Lung (tissue), 11 donors: ENCODE measurements at regions not wholly inside any gene's neighbourhood (a gene's known extent, or its start where the extent isn't known, plus 50 kb on each side); places are given as distances from the start of the nearest gene placed in this dataset.

Experiments used
- ATAC-seq: fragments of 200-7000 bp; cut with Tn5 transposase; one replicate; pipeline ENCODE4 v1.9.1; 2020; ENCODE audit warnings: moderate number of reproducible peaks; ENCODE audit not compliant: insufficient read depth, low FRiP score
- DNase-seq, 3 donors: peaks; one replicate each; pipeline ENCODE4 v3.0.0-alpha.2; 2013 to 2017
- H3K27ac ChIP-seq, 2 donors: one replicate each; pipeline ENCODE4 v1.5.1; 2013; ENCODE audit warnings: mild to moderate bottlenecking in 2 of 2, moderate library complexity in 2 of 2, control low read depth in 1 of 2, inconsistent platforms in 1 of 2, low read depth in 1 of 2, low read length in 1 of 2
- H3K27me3 ChIP-seq, 3 donors: one replicate each; pipeline ENCODE4 v1.5.1; 2013; ENCODE audit warnings: low read length in 2 of 3; ENCODE audit not compliant: control insufficient read depth in 3 of 3, insufficient read depth in 3 of 3
- H3K36me3 ChIP-seq, 4 donors: one replicate each; pipeline ENCODE4 v1.5.1; 2013; ENCODE audit warnings: low read length in 4 of 4, mild to moderate bottlenecking in 1 of 4, moderate library complexity in 1 of 4; ENCODE audit not compliant: control insufficient read depth in 4 of 4, insufficient read depth in 4 of 4
- H3K4me1 ChIP-seq, 5 donors: one replicate each; pipeline ENCODE4 v1.5.1; 2013; ENCODE audit warnings: low read length in 5 of 5, mild to moderate bottlenecking in 2 of 5, moderate library complexity in 1 of 5; ENCODE audit not compliant: control insufficient read depth in 5 of 5, insufficient read depth in 5 of 5
- H3K4me3 ChIP-seq: one replicate; pipeline ENCODE4 v1.5.1; 2013; ENCODE audit warnings: mild to moderate bottlenecking, control low read depth, moderate library complexity
- H3K9ac ChIP-seq, 2 donors: one replicate each; pipeline ENCODE4 v1.5.1; 2013; ENCODE audit warnings: low read length in 2 of 2, control low read depth in 1 of 2; ENCODE audit not compliant: insufficient read depth in 1 of 2
- H3K9me3 ChIP-seq, 4 donors: one replicate each; pipeline ENCODE4 v1.5.1; 2013; ENCODE audit warnings: low read length in 3 of 4, mild to moderate bottlenecking in 1 of 4, moderate library complexity in 1 of 4; ENCODE audit not compliant: control insufficient read depth in 4 of 4, insufficient read depth in 3 of 4
- WGBS, 2 donors: extraction: QIAGEN DNeasy Blood & Tissue Kit; methylation state at CpG; one replicate each; pipeline ENCODE4 v1.1.7; 2013; 5-methylcytosine and 5-hydroxymethylcytosine counted together
- TF ChIP-seq, protein P1 (sequence below): IDR thresholded peaks from 2 replicates; pipeline ENCODE4 v1.5.1; 2012; ENCODE audit warnings: mild to moderate bottlenecking; ENCODE audit errors: control extremely low read depth, extremely low read depth
- donor health status: control.
- donor health status: control.
- donor health status: Bipolar disorder and iron deficiency.
- donor health status: healthy.
- donor health status: DM: yes; HTN: yes; CAD: no.

GRCh38 chr5:30937070-30937469 lies 256.4 kb upstream of the CDH6 start:
- peaks cover 0 to 7% (median 0%) of the 10 kb centered on the region in 5 donors for H3K4me1 ChIP-seq
- WGBS, 2 donors, result 29 to 30% methylated on average over 4 of the region's 4 CpGs
- no peak overlapping the region for H3K9ac ChIP-seq
- no peaks in the 10 kb centered on the region for H3K36me3 ChIP-seq
- no peak for DNase-seq
- H3K4me3 ChIP-seq, result no peak overlapping the region
- no peak overlapping the region for H3K27ac ChIP-seq
- no peaks in the 10 kb centered on the region for H3K27me3 ChIP-seq
- no peak for ATAC-seq
- no peaks in the 10 kb centered on the region for H3K9me3 ChIP-seq
- TF ChIP-seq, protein P1, sequence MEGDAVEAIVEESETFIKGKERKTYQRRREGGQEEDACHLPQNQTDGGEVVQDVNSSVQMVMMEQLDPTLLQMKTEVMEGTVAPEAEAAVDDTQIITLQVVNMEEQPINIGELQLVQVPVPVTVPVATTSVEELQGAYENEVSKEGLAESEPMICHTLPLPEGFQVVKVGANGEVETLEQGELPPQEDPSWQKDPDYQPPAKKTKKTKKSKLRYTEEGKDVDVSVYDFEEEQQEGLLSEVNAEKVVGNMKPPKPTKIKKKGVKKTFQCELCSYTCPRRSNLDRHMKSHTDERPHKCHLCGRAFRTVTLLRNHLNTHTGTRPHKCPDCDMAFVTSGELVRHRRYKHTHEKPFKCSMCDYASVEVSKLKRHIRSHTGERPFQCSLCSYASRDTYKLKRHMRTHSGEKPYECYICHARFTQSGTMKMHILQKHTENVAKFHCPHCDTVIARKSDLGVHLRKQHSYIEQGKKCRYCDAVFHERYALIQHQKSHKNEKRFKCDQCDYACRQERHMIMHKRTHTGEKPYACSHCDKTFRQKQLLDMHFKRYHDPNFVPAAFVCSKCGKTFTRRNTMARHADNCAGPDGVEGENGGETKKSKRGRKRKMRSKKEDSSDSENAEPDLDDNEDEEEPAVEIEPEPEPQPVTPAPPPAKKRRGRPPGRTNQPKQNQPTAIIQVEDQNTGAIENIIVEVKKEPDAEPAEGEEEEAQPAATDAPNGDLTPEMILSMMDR, result no peak

DNA sequence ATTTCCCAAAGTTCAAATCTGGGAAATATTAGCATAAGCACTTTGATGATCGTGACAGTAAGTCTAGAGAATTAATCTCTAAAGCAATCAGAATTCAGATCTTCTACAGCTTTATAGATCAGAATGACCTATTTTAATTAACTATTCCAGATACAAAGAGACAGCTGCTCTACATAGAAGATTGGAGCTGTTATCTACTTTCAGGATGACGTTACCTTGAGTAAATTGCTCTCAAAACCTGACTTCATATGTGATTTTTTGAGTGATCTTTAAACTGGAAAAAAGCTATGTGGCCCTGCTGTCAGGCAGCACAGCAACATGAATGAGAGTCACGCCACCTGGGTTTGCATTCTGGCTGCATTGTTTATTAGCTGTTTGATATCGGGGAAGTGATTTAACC lies 259.9 kb upstream of the CDH6 start:
- Histone ChIP-seq H3K4me3 (no peak overlapping the region), H3K27ac (no peak overlapping the region), H3K9ac (no peak overlapping the region), H3K36me3 (no peaks in the 10 kb centered on the region), H3K9me3 (no peaks in the 10 kb centered on the region), H3K4me1 (no peaks in the 10 kb centered on the region), H3K27me3 (no peaks in the 10 kb centered on the region)
- 81 to 82% methylated on average over 4 of the region's 4 CpGs for WGBS, 2 donors
- TF ChIP-seq, protein P1, result no peak
- DNase-seq (no peak), ATAC-seq (no peak)

GRCh38 chr5:30932273-30933017 lies 261.0 kb upstream of the CDH6 start:
- WGBS, 2 donors, result 69 to 74% methylated on average over 4 of the region's 4 CpGs
- H3K36me3 ChIP-seq, result no peaks in the 10 kb centered on the region
- ATAC-seq (no peak), DNase-seq (no peak)
- no peaks in the 10 kb centered on the region for H3K4me1 ChIP-seq
- no peaks in the 10 kb centered on the region for H3K27me3 ChIP-seq
- TF ChIP-seq, protein P1, result no peak
- no peak overlapping the region for H3K27ac ChIP-seq
- no peaks in the 10 kb centered on the region for H3K9me3 ChIP-seq
- no peak overlapping the region for H3K9ac ChIP-seq
- H3K4me3 ChIP-seq, result no peak overlapping the region

- H3K4me1 ChIP-seq, result no peaks in the 10 kb centered on the region
- H3K9ac ChIP-seq, result no peak overlapping the region
- no peaks in the 10 kb centered on the region for H3K27me3 ChIP-seq
- no peaks in the 10 kb centered on the region for H3K36me3 ChIP-seq
- no peak overlapping the region for H3K27ac ChIP-seq
- DNase-seq, result no peak
- ATAC-seq, result no peak
- TF ChIP-seq, protein P1, result no peak
- H3K9me3 ChIP-seq, result no peaks in the 10 kb centered on the region
- no peak overlapping the region for H3K4me3 ChIP-seq
- WGBS, 2 donors, result 57 to 72% methylated on average over 2 of the region's 2 CpGs
These were observed 262.8 kb upstream of the CDH6 start for GRCh38 chr5:30930736-30931135.
